HepG2 (cell line): ENCODE measurements at regions not wholly inside any gene's neighbourhood (a gene's known extent, or its start where the extent isn't known, plus 50 kb on each side); places are given as distances from the start of the nearest gene placed in this dataset.

Experiments
- ATAC-seq: fragments of 200-7000 bp; cut with Tn5 transposase; 3 replicates; pipeline ENCODE4 v1.9.1; 2020; ENCODE audit warnings: mild to moderate bottlenecking, moderate library complexity
- BruUV-seq: library from RNA; stranded (reverse); fragments of 400-500 nt; replicated peaks from 2 replicates; lab custom pipeline; 2021; lab: Mats Ljungman, UMichigan
- CTCF ChIA-PET: fragments of 300-600 bp; formaldehyde crosslinking; extraction: SDS; loops from one replicate; lab custom pipeline; 2021; ENCODE audit warnings: low total read pairs, inconsistent platforms, low intra/inter-chr PET ratio; lab: Yijun Ruan, JAX
- POLR2A ChIA-PET: fragments of 350-600 bp; sonication (Branson Sonifier 250); formaldehyde crosslinking; loops from one replicate; lab custom pipeline; 2020; ENCODE audit warnings: antibody characterized with exemption, inconsistent platforms; lab: Yijun Ruan, JAX
- DNase-seq: peaks from one replicate; pipeline ENCODE4 v3.0.0-alpha.2; 2015; ENCODE audit warnings: low spot score
- FAIRE-seq: peaks from 3 replicates; lab custom pipeline; 2011; peaks lifted over from hg19 to GRCh38; lab: Jason Lieb, UNC
- H2AFZ ChIP-seq: one replicate; pipeline ENCODE4 v1.6.1; 2011; ENCODE audit warnings: low read length, inconsistent platforms
- H3K27ac ChIP-seq: fragments of 300-600 bp; 3 replicates; pipeline ENCODE4 v1.8.0; 2011; ENCODE audit warnings: mixed run types, mild to moderate bottlenecking, mixed read lengths, low read length, inconsistent platforms; ENCODE audit not compliant: insufficient read depth; ENCODE audit errors: extremely low read length
- H3K27me3 ChIP-seq, 2 experiments: fragments of 200-600 bp in 1 of 2; 2 replicates in 1 of 2; 3 replicates in 1 of 2; pipeline versions ENCODE4 v1.6.0 to v1.8.0; 2011; ENCODE audit warnings: low read length in 2 of 2, mild to moderate bottlenecking in 2 of 2, moderate library complexity in 2 of 2, inconsistent platforms in 1 of 2; ENCODE audit not compliant: insufficient read depth in 2 of 2, control insufficient read depth in 1 of 2
- H3K36me3 ChIP-seq, 2 experiments: fragments of 200-600 bp in 1 of 2; replicated peaks in 1 of 2; 2 replicates in 1 of 2; 3 replicates in 1 of 2; pipeline versions ENCODE4 v1.5.1 to v1.8.0; 2011; ENCODE audit warnings: low read length in 2 of 2, inconsistent platforms in 1 of 2; ENCODE audit not compliant: insufficient read depth in 2 of 2, control insufficient read depth in 1 of 2
- H3K4me1 ChIP-seq: 2 replicates; pipeline ENCODE4 v1.5.1; 2012; ENCODE audit warnings: low read length, inconsistent platforms; ENCODE audit not compliant: insufficient read depth
- H3K4me2 ChIP-seq: 2 replicates; pipeline ENCODE4 v1.6.0; 2011; ENCODE audit warnings: low read depth, low read length, inconsistent platforms
- H3K4me3 ChIP-seq, 3 experiments: fragments of 200-600 bp in 1 of 3; sonication (generic), shearing (Covaris generic) in 1 of 3; replicated peaks in 1 of 3; 2 replicates each; pipeline ENCODE4 v1.5.1; 2011 to 2016; ENCODE audit warnings: low read length in 3 of 3, inconsistent platforms in 2 of 3, low read depth in 2 of 3, mild to moderate bottlenecking in 2 of 3, control low read depth in 1 of 3, mixed read lengths in 1 of 3; ENCODE audit not compliant: insufficient read depth in 1 of 3
- H3K79me2 ChIP-seq: one replicate; pipeline ENCODE4 v1.6.1; 2011; ENCODE audit warnings: low read length, inconsistent platforms; ENCODE audit not compliant: insufficient read depth
- H3K9ac ChIP-seq: 2 replicates; pipeline ENCODE4 v1.6.0; 2011; ENCODE audit warnings: mild to moderate bottlenecking, low read depth, low read length, inconsistent platforms; ENCODE audit not compliant: insufficient read depth
- H3K9me3 ChIP-seq: 2 replicates; pipeline ENCODE4 v1.5.1; 2012; ENCODE audit warnings: mild to moderate bottlenecking, low read length
- H4K20me1 ChIP-seq: 2 replicates; pipeline ENCODE4 v1.6.0; 2011; ENCODE audit warnings: inconsistent platforms, mild to moderate bottlenecking, low read length, moderate library complexity; ENCODE audit not compliant: insufficient read depth
- HDAC6 ChIP-seq: fragments of 200-600 bp; sonication (generic); IDR thresholded peaks from 2 replicates; pipeline ENCODE4 v1.7.0; 2017; ENCODE audit warnings: mild to moderate bottlenecking, antibody characterized with exemption, low read length, low read depth
- HOXD1 ChIP-seq: sonication (generic); formaldehyde crosslinking; IDR thresholded peaks from 2 replicates; pipeline ENCODE4 v1.5.0; 2020; ENCODE audit warnings: missing genetic modification reagents
- MAFK ChIP-seq, 2 experiments: IDR thresholded peaks in 1 of 2; conservative IDR thresholded peaks in 1 of 2; 2 replicates each; pipeline ENCODE4 v1.6.1; 2011; ENCODE audit warnings: improper control_type of control experiment in 2 of 2, low read length in 2 of 2
- NR3C1 ChIP-seq: sonication (generic); formaldehyde crosslinking; IDR thresholded peaks from 2 replicates; pipeline ENCODE4 v1.4.0; 2020; ENCODE audit warnings: missing genetic modification reagents
- POLR2AphosphoS2 ChIP-seq: IDR thresholded peaks from 2 replicates; pipeline ENCODE4 v1.6.1; 2011; ENCODE audit warnings: low read depth, low read length, improper control_type of control experiment
- RBAK ChIP-seq: sonication (generic); formaldehyde crosslinking; IDR thresholded peaks from 2 replicates; pipeline ENCODE4 v1.5.1; 2020; ENCODE audit warnings: mild to moderate bottlenecking, missing genetic modification reagents
- SNRNP70 ChIP-seq: fragments of 200-400 bp; formaldehyde crosslinking; IDR thresholded peaks from 2 replicates; pipeline ENCODE4 v1.6.1; 2017; ENCODE audit warnings: mild to moderate bottlenecking, low read depth, low read length, moderate library complexity
- ZFP36L2 ChIP-seq: sonication (generic); formaldehyde crosslinking; IDR thresholded peaks from 2 replicates; pipeline ENCODE4 v1.4.0; 2020; ENCODE audit warnings: missing genetic modification reagents
- ZFP82 ChIP-seq: sonication (generic); formaldehyde crosslinking; IDR thresholded peaks from 2 replicates; pipeline ENCODE4 v1.5.1; 2020; ENCODE audit warnings: mild to moderate bottlenecking, missing genetic modification reagents, borderline replicate concordance
- ZMAT5 ChIP-seq: sonication (generic); formaldehyde crosslinking; IDR thresholded peaks from 2 replicates; pipeline ENCODE4 v1.5.0; 2020; ENCODE audit warnings: mild to moderate bottlenecking, low read depth, missing genetic modification reagents, borderline replicate concordance
- ZNF350 ChIP-seq: sonication (generic); formaldehyde crosslinking; IDR thresholded peaks from 2 replicates; pipeline ENCODE4 v1.4.0; 2020; ENCODE audit warnings: mild to moderate bottlenecking, low read depth, missing genetic modification reagents, borderline replicate concordance
- ZNF367 ChIP-seq: sonication (generic); formaldehyde crosslinking; IDR thresholded peaks from 2 replicates; pipeline ENCODE4 v1.4.0; 2020; ENCODE audit warnings: missing genetic modification reagents, borderline replicate concordance
- ZNF44 ChIP-seq: sonication (generic); formaldehyde crosslinking; IDR thresholded peaks from 2 replicates; pipeline ENCODE4 v1.5.1; 2020; ENCODE audit warnings: mild to moderate bottlenecking, missing genetic modification reagents
- ZNF792 ChIP-seq: IDR thresholded peaks from 2 replicates; pipeline ENCODE4 v1.6.1; 2016
- WGBS: methylation state at CpG from one replicate; pipeline ENCODE4 v1.1.6; 2017; ENCODE audit warnings: low lambda C conversion rate; 5-methylcytosine and 5-hydroxymethylcytosine counted together
- in situ Hi-C: cut with HindIII; loops from 2 replicates; pipeline ENCODE4 v1.10.0; 2017; ENCODE audit warnings: low pct_unique_long_range_greater_than_20kb; ENCODE audit not compliant: extremely low pct_ligation_motif_present
- intact Hi-C: fragments of 100-400 bp; cut with micrococcal nuclease; formaldehyde crosslinking; loops from one replicate; pipeline ENCODE4 v1.10.0; 2022; ENCODE audit not compliant: unreplicated experiment
- TF ChIP-seq, protein P1 (sequence below): sonication (generic); formaldehyde crosslinking; IDR thresholded peaks from 2 replicates; pipeline ENCODE4 v1.9.0; 2021; ENCODE audit warnings: missing genetic modification reagents, borderline replicate concordance
- TF ChIP-seq, protein P2 (sequence below): sonication (generic); formaldehyde crosslinking; IDR thresholded peaks from 2 replicates; pipeline ENCODE4 v1.8.1; 2023; ENCODE audit warnings: mild to moderate bottlenecking, missing genetic modification reagents
- TF ChIP-seq, protein P3 (sequence below): sonication (generic); formaldehyde crosslinking; IDR thresholded peaks from 2 replicates; pipeline ENCODE4 v1.4.0; 2020; ENCODE audit warnings: missing genetic modification reagents, borderline replicate concordance
- TF ChIP-seq, protein P4 (sequence below): sonication (generic); formaldehyde crosslinking; IDR thresholded peaks from 2 replicates; pipeline ENCODE4 v1.5.1; 2020; ENCODE audit warnings: mild to moderate bottlenecking, moderate library complexity, missing genetic modification reagents
- TF ChIP-seq, protein P5 (sequence below): sonication (generic); formaldehyde crosslinking; IDR thresholded peaks from 2 replicates; pipeline ENCODE4 v1.5.0; 2020; ENCODE audit warnings: missing genetic modification reagents, mild to moderate bottlenecking, borderline replicate concordance

GRCh38 chr5:106680330-106680729, 990.4 kb downstream of the EFNA5 start:
- Histone ChIP-seq H3K9ac (no peak overlapping the region), H2AFZ (no peak overlapping the region), H3K9me3 (no peaks in the 10 kb centered on the region), H3K27me3 (no peaks in the 10 kb centered on the region), H3K4me2 (no peak overlapping the region), H3K4me3 (no peak overlapping the region), H3K36me3 (no peaks in the 10 kb centered on the region), H3K27ac (no peak overlapping the region), H3K4me1 (no peaks in the 10 kb centered on the region), H3K79me2 (no peaks in the 10 kb centered on the region), H4K20me1 (no peaks in the 10 kb centered on the region)
- TF ChIP-seq POLR2AphosphoS2 (no peak), ZNF792 (no peak), ZFP36L2 (CRISPR knock-in tag) (no peak), NR3C1 (CRISPR knock-in tag) (no peak), HDAC6 (no peak), MAFK (conservative IDR thresholded peaks at IDR 0.05 in 1 of 2, IDR thresholded peaks at IDR 0.05 in 1 of 2; ENCODE audit: low read length in 2 of 2) (no peak), ZFP82 (no peak), HOXD1 (CRISPR knock-in tag) (no peak), ZNF44 (no peak), ZNF350 (no peak), ZNF367 (CRISPR knock-in tag) (no peak), RBAK (CRISPR knock-in tag) (no peak), ZMAT5 (CRISPR knock-in tag) (no peak), SNRNP70 (no peak)
- TF ChIP-seq, protein P1, sequence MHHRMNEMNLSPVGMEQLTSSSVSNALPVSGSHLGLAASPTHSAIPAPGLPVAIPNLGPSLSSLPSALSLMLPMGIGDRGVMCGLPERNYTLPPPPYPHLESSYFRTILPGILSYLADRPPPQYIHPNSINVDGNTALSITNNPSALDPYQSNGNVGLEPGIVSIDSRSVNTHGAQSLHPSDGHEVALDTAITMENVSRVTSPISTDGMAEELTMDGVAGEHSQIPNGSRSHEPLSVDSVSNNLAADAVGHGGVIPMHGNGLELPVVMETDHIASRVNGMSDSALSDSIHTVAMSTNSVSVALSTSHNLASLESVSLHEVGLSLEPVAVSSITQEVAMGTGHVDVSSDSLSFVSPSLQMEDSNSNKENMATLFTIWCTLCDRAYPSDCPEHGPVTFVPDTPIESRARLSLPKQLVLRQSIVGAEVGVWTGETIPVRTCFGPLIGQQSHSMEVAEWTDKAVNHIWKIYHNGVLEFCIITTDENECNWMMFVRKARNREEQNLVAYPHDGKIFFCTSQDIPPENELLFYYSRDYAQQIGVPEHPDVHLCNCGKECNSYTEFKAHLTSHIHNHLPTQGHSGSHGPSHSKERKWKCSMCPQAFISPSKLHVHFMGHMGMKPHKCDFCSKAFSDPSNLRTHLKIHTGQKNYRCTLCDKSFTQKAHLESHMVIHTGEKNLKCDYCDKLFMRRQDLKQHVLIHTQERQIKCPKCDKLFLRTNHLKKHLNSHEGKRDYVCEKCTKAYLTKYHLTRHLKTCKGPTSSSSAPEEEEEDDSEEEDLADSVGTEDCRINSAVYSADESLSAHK (CRISPR knock-in tag): no peak
- TF ChIP-seq, protein P2, sequence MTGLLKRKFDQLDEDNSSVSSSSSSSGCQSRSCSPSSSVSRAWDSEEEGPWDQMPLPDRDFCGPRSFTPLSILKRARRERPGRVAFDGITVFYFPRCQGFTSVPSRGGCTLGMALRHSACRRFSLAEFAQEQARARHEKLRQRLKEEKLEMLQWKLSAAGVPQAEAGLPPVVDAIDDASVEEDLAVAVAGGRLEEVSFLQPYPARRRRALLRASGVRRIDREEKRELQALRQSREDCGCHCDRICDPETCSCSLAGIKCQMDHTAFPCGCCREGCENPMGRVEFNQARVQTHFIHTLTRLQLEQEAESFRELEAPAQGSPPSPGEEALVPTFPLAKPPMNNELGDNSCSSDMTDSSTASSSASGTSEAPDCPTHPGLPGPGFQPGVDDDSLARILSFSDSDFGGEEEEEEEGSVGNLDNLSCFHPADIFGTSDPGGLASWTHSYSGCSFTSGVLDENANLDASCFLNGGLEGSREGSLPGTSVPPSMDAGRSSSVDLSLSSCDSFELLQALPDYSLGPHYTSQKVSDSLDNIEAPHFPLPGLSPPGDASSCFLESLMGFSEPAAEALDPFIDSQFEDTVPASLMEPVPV (CRISPR knock-in tag): no peak
- TF ChIP-seq, protein P3, sequence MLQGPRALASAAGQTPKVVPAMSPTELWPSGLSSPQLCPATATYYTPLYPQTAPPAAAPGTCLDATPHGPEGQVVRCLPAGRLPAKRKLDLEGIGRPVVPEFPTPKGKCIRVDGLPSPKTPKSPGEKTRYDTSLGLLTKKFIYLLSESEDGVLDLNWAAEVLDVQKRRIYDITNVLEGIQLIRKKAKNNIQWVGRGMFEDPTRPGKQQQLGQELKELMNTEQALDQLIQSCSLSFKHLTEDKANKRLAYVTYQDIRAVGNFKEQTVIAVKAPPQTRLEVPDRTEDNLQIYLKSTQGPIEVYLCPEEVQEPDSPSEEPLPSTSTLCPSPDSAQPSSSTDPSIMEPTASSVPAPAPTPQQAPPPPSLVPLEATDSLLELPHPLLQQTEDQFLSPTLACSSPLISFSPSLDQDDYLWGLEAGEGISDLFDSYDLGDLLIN: no peak
- TF ChIP-seq, protein P4, sequence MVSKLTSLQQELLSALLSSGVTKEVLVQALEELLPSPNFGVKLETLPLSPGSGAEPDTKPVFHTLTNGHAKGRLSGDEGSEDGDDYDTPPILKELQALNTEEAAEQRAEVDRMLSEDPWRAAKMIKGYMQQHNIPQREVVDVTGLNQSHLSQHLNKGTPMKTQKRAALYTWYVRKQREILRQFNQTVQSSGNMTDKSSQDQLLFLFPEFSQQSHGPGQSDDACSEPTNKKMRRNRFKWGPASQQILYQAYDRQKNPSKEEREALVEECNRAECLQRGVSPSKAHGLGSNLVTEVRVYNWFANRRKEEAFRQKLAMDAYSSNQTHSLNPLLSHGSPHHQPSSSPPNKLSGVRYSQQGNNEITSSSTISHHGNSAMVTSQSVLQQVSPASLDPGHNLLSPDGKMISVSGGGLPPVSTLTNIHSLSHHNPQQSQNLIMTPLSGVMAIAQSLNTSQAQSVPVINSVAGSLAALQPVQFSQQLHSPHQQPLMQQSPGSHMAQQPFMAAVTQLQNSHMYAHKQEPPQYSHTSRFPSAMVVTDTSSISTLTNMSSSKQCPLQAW: no peak
- TF ChIP-seq, protein P5, sequence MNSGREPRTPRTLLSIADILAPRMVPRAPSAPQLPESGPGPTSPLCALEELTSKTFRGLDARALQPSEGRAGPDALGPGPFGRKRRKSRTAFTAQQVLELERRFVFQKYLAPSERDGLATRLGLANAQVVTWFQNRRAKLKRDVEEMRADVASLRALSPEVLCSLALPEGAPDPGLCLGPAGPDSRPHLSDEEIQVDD (CRISPR knock-in tag): no peak
- POLR2A ChIA-PET: no interaction called here
- DNase-seq: no peak
- ATAC-seq: no peak
- CTCF ChIA-PET: no interaction called here
- FAIRE-seq: no peak
- 0% methylated on average over 1 of the region's 1 CpG for WGBS
- in situ Hi-C loops: no loop called here
- intact Hi-C loops: no loop called here
- BruUV-seq: no TSS peak
